Sigmoid colon (tissue), 6 donors: ENCODE measurements at regions not wholly inside any gene's neighbourhood (a gene's known extent, or its start where the extent isn't known, plus 50 kb on each side); places are given as distances from the start of the nearest gene placed in this dataset.

Source experiments
- DNase-seq: peaks from one replicate; pipeline ENCODE4 v3.0.0-alpha.2; 2019
- H3K27ac ChIP-seq, 4 donors: fragments of 200-600 bp; sonication (generic); one replicate each; pipeline ENCODE4 v1.5.1; 2016 to 2019; ENCODE audit warnings: mild to moderate bottlenecking in 1 of 4
- H3K27me3 ChIP-seq, 3 donors: fragments of 200-600 bp; sonication (generic); one replicate each; pipeline ENCODE4 v1.5.1; 2019; ENCODE audit warnings: mild to moderate bottlenecking in 1 of 3
- H3K36me3 ChIP-seq, 4 donors: fragments of 200-600 bp; sonication (generic); one replicate each; pipeline ENCODE4 v1.5.1; 2016 to 2019
- H3K4me1 ChIP-seq, 4 donors: fragments of 200-600 bp; sonication (generic); one replicate each; pipeline ENCODE4 v1.5.1; 2017 to 2019
- H3K4me3 ChIP-seq, 4 donors: fragments of 200-600 bp; sonication (generic); one replicate each; pipeline ENCODE4 v1.5.1; 2017 to 2019; ENCODE audit warnings: mild to moderate bottlenecking in 2 of 4, moderate library complexity in 1 of 4
- H3K9me3 ChIP-seq, 4 donors: fragments of 200-600 bp in 3 of 4; sonication (generic) in 3 of 4; one replicate each; pipeline versions ENCODE4 v1.5.1 to v1.6.1; 2013 to 2019
- EP300 ChIP-seq, 4 donors: sonication (generic); formaldehyde crosslinking; IDR thresholded peaks; one replicate each; pipeline ENCODE4 v1.6.1; 2017; ENCODE audit warnings: antibody characterized with exemption in 4 of 4
- POLR2A ChIP-seq, 2 donors: fragments of 450-650 bp; IDR thresholded peaks; one replicate each; pipeline ENCODE4 v1.6.1; 2016; ENCODE audit warnings: antibody characterized with exemption in 2 of 2, mild to moderate bottlenecking in 2 of 2, moderate library complexity in 2 of 2
- POLR2AphosphoS5 ChIP-seq, 4 donors: sonication (generic); formaldehyde crosslinking; IDR thresholded peaks; one replicate each; pipeline ENCODE4 v1.6.1; 2017; ENCODE audit warnings: antibody characterized with exemption in 4 of 4
- WGBS, 2 donors: extraction: QIAGEN DNeasy Blood & Tissue Kit; methylation state at CpG; one replicate each; pipeline ENCODE4 v1.1.7; 2013; 5-methylcytosine and 5-hydroxymethylcytosine counted together
- intact Hi-C: fragments of 100-400 bp; cut with DNase I; formaldehyde crosslinking; loops from one replicate; pipeline ENCODE4 v1.15.1; 2023
- TF ChIP-seq, protein P1 (sequence below), 4 experiments: fragments of 450-650 bp in 3 of 4; fragments of 200-600 bp in 1 of 4; IDR thresholded peaks; one replicate each; pipeline ENCODE4 v1.5.1; 2016 to 2019; ENCODE audit warnings: antibody characterized with exemption in 4 of 4, mild to moderate bottlenecking in 3 of 4, moderate library complexity in 2 of 4
- donor health status: healthy with polysubstance abuse.
- donor health status: healthy.

- Histone ChIP-seq H3K4me1 (no peaks in the 10 kb centered on the region), H3K9me3 (peaks cover 0 to 3% (median 2%) of the 10 kb centered on the region in 4 donors), H3K27me3 (no peaks in the 10 kb centered on the region), H3K4me3 (no peak overlapping the region), H3K27ac (no peak overlapping the region), H3K36me3 (no peaks in the 10 kb centered on the region)
- TF ChIP-seq POLR2A (IDR thresholded peaks at IDR 0.05) (no peak), EP300 (IDR thresholded peaks at IDR 0.05) (no peak), POLR2AphosphoS5 (IDR thresholded peaks at IDR 0.05) (no peak)
- TF ChIP-seq, protein P1, sequence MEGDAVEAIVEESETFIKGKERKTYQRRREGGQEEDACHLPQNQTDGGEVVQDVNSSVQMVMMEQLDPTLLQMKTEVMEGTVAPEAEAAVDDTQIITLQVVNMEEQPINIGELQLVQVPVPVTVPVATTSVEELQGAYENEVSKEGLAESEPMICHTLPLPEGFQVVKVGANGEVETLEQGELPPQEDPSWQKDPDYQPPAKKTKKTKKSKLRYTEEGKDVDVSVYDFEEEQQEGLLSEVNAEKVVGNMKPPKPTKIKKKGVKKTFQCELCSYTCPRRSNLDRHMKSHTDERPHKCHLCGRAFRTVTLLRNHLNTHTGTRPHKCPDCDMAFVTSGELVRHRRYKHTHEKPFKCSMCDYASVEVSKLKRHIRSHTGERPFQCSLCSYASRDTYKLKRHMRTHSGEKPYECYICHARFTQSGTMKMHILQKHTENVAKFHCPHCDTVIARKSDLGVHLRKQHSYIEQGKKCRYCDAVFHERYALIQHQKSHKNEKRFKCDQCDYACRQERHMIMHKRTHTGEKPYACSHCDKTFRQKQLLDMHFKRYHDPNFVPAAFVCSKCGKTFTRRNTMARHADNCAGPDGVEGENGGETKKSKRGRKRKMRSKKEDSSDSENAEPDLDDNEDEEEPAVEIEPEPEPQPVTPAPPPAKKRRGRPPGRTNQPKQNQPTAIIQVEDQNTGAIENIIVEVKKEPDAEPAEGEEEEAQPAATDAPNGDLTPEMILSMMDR (IDR thresholded peaks at IDR 0.05): no peak
- no peak for DNase-seq
- 91% methylated on average over 2 of the region's 2 CpGs for WGBS, 2 donors
- intact Hi-C loops: no loop called here
Measured at GRCh38 chr5:28380167-28380566, 1341.8 kb upstream of the CDH9 start.

DNA sequence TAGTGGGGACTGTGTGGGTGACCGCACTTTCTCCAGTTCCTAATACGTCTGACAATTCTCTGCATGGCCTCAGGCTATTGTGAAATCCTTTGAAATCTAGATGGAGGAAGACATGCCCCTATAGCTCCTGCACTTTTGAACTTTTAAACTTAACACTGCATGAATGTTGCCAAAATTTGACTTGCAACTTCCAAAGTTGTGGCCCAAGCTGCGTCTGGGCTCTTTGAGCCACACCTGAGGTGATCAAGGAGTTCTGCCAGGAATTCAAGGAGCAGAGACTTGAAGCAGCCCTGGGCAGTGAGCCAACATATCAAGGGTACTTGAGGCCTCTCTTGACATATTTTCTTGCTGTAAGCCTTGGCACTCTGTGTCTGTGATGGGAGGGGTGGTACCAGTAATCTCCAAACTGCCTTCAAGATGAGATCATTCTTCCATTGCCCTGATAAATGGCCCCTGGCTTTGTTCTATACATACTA lies 1336.1 kb upstream of the CDH9 start:
- H3K9me3 ChIP-seq: peaks cover 0 to 7% (median 2%) of the 10 kb centered on the region in 4 donors
- no peak for DNase-seq
- no peak overlapping the region for H3K27ac ChIP-seq
- no peak overlapping the region for H3K4me3 ChIP-seq
- 86 to 87% methylated on average over 3 of the region's 3 CpGs for WGBS, 2 donors
- TF ChIP-seq POLR2A (IDR thresholded peaks at IDR 0.05) (no peak), EP300 (IDR thresholded peaks at IDR 0.05) (no peak), POLR2AphosphoS5 (IDR thresholded peaks at IDR 0.05) (no peak)
- TF ChIP-seq, protein P1 (IDR thresholded peaks at IDR 0.05): no peak
- intact Hi-C loops: no loop called here
- no peaks in the 10 kb centered on the region for H3K4me1 ChIP-seq
- no peaks in the 10 kb centered on the region for H3K27me3 ChIP-seq
- no peaks in the 10 kb centered on the region for H3K36me3 ChIP-seq

DNA sequence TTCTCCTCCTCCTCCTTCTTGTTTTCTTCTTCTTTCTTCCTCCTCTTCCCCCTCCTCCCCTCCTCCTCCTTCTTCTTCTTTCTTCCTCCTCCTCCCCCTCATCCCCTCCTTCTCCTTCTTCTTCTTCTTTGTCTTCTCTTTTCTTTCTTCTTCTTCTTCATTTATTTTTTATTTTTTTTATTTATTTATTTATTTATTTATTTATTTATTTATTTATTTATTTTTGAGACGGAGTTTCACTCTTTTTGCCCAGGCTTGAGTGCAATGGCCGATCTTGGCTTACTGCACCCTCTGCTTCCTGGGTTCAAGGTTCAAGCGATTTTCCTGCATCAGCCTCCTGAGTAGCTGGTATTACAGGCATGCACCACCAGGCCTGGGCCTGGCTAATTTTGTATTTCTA lies 1332.5 kb upstream of the CDH9 start:
- H3K4me1 ChIP-seq: no peaks in the 10 kb centered on the region
- peaks cover 0 to 4% (median 0%) of the 10 kb centered on the region in 4 donors for H3K9me3 ChIP-seq
- DNase-seq: no peak
- no peak overlapping the region for H3K27ac ChIP-seq
- no peaks in the 10 kb centered on the region for H3K27me3 ChIP-seq
- TF ChIP-seq POLR2A (IDR thresholded peaks at IDR 0.05) (no peak), POLR2AphosphoS5 (IDR thresholded peaks at IDR 0.05) (no peak), EP300 (IDR thresholded peaks at IDR 0.05) (no peak)
- TF ChIP-seq, protein P1 (IDR thresholded peaks at IDR 0.05): no peak
- no peaks in the 10 kb centered on the region for H3K36me3 ChIP-seq
- 75 to 81% methylated on average over 3 of the region's 3 CpGs for WGBS, 2 donors
- intact Hi-C loops: no loop called here
- no peak overlapping the region for H3K4me3 ChIP-seq

DNA sequence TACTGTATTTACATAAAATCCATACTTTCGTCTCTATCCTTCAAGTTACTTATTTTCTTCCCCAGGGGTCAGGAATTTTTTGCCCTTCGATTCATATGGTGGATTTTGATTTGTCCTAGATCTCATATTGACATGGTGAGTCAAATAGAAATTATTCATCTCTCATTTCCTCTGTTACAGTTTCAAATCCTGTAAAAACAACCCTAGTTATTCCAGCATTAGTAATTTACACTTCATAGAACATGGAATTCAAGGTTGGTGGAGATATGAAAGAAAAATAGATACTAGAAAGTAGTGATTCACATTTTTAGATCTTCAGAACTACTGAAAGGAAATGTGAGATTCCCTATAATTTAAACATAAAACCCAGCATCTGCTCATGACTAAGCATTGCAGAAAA lies 1331.0 kb upstream of the CDH9 start:
- Histone ChIP-seq H3K4me3 (no peak overlapping the region), H3K27me3 (no peaks in the 10 kb centered on the region), H3K27ac (no peak overlapping the region), H3K36me3 (no peaks in the 10 kb centered on the region), H3K9me3 (peaks cover 0 to 2% (median 0%) of the 10 kb centered on the region in 4 donors), H3K4me1 (no peaks in the 10 kb centered on the region)
- intact Hi-C loops: no loop called here
- no peak for DNase-seq
- 71 to 78% methylated on average over 2 of the region's 2 CpGs for WGBS, 2 donors
- TF ChIP-seq POLR2A (IDR thresholded peaks at IDR 0.05) (no peak), EP300 (IDR thresholded peaks at IDR 0.05) (no peak), POLR2AphosphoS5 (IDR thresholded peaks at IDR 0.05) (no peak)
- TF ChIP-seq, protein P1 (IDR thresholded peaks at IDR 0.05): no peak

GRCh38 chr5:28355831-28356230 lies 1317.4 kb upstream of the CDH9 start:
- intact Hi-C loops: no loop called here

More at GRCh38 chr5:28355831-28356230, 1317.4 kb upstream of the CDH9 start:
- 32 to 64% methylated on average over 2 of the region's 2 CpGs for WGBS, 2 donors
- no peaks in the 10 kb centered on the region for H3K36me3 ChIP-seq
- H3K4me3 ChIP-seq: no peak overlapping the region
- no peaks in the 10 kb centered on the region for H3K27me3 ChIP-seq
- no peak overlapping the region for H3K27ac ChIP-seq
- TF ChIP-seq POLR2A (IDR thresholded peaks at IDR 0.05) (no peak), EP300 (IDR thresholded peaks at IDR 0.05) (no peak), POLR2AphosphoS5 (IDR thresholded peaks at IDR 0.05) (no peak)
- TF ChIP-seq, protein P1 (IDR thresholded peaks at IDR 0.05): no peak
- H3K9me3 ChIP-seq: peaks cover 0 to 3% (median 0%) of the 10 kb centered on the region in 4 donors
- no peaks in the 10 kb centered on the region for H3K4me1 ChIP-seq
- DNase-seq: no peak
